Psoas muscle (tissue), 7 donors: ENCODE measurements at regions not wholly inside any gene's neighbourhood (a gene's known extent, or its start where the extent isn't known, plus 50 kb on each side); places are given as distances from the start of the nearest gene placed in this dataset.

Experiments used
- ATAC-seq, 4 donors: fragments of 200-7000 bp; cut with Tn5 transposase; one replicate each; pipeline ENCODE4 v1.9.1; 2020; ENCODE audit warnings: moderate library complexity in 3 of 4, mild to moderate bottlenecking in 2 of 4
- DNase-seq, 2 donors: peaks; one replicate each; pipeline ENCODE4 v3.0.0-alpha.2; 2020
- H3K27ac ChIP-seq: fragments of 200-600 bp; one replicate; pipeline ENCODE4 v1.8.0; 2022
- H3K27me3 ChIP-seq, 3 donors: fragments of 200-600 bp in 1 of 3; one replicate each; pipeline versions ENCODE4 v1.6.1 to v1.8.0; 2013 to 2022; ENCODE audit warnings: low read length in 2 of 3, mild to moderate bottlenecking in 2 of 3, moderate library complexity in 1 of 3; ENCODE audit not compliant: insufficient read depth in 3 of 3
- H3K36me3 ChIP-seq, 2 donors: fragments of 200-600 bp in 1 of 2; one replicate each; pipeline versions ENCODE4 v1.6.1 to v1.8.0; 2013 to 2022; ENCODE audit warnings: low read depth in 1 of 2, mild to moderate bottlenecking in 1 of 2, moderate library complexity in 1 of 2; ENCODE audit not compliant: insufficient read depth in 1 of 2
- H3K4me1 ChIP-seq: fragments of 200-600 bp; one replicate; pipeline ENCODE4 v1.8.0; 2022
- H3K4me3 ChIP-seq: fragments of 200-600 bp; one replicate; pipeline ENCODE4 v1.8.0; 2022; ENCODE audit warnings: mild to moderate bottlenecking
- H3K9me3 ChIP-seq: fragments of 200-600 bp; one replicate; pipeline ENCODE4 v1.8.0; 2022
- CTCF ChIP-seq: fragments of 200-600 bp; IDR thresholded peaks from one replicate; pipeline ENCODE4 v1.8.0; 2022; ENCODE audit warnings: antibody characterized with exemption
- WGBS, 3 donors: extraction: QIAGEN DNeasy Blood & Tissue Kit; methylation state at CpG; one replicate each; pipeline versions ENCODE4 v1.1.6 to v1.1.7; 2013; 5-methylcytosine and 5-hydroxymethylcytosine counted together
- intact Hi-C, 2 donors: fragments of 100-400 bp; cut with DNase I; formaldehyde crosslinking; loops; one replicate each; pipeline versions ENCODE4 v1.11.0 to v1.14.2; 2022
- donor health status: healthy with polysubstance abuse.
- donor health status: DM: no; HTN: no; CAD: no; lungs with moderate emphysema.
- donor health status: Bipolar disorder and iron deficiency.
- donor health status: healthy.
- donor health status: DM: yes; HTN: yes; CAD: no.
- donor health status: DM: no; HTN: no; CAD: no.
- donor health status: DM: yes; HTN: yes; CAD: no.

GRCh38 chr1:195197116-195197515, 1411.1 kb downstream of the KCNT2 start:
- DNase-seq: no peak
- H3K27ac ChIP-seq: no peak overlapping the region
- no peaks in the 10 kb centered on the region for H3K4me1 ChIP-seq
- no peaks in the 10 kb centered on the region for H3K27me3 ChIP-seq
- H3K36me3 ChIP-seq: no peaks in the 10 kb centered on the region
- ATAC-seq: no peak
- TF ChIP-seq CTCF: no peak
- intact Hi-C loops: no loop called here
- WGBS, 3 donors: 41 to 52% (median 44%) methylated on average over 1 of the region's 1 CpG
- no peak overlapping the region for H3K4me3 ChIP-seq
- H3K9me3 ChIP-seq: no peaks in the 10 kb centered on the region

DNA sequence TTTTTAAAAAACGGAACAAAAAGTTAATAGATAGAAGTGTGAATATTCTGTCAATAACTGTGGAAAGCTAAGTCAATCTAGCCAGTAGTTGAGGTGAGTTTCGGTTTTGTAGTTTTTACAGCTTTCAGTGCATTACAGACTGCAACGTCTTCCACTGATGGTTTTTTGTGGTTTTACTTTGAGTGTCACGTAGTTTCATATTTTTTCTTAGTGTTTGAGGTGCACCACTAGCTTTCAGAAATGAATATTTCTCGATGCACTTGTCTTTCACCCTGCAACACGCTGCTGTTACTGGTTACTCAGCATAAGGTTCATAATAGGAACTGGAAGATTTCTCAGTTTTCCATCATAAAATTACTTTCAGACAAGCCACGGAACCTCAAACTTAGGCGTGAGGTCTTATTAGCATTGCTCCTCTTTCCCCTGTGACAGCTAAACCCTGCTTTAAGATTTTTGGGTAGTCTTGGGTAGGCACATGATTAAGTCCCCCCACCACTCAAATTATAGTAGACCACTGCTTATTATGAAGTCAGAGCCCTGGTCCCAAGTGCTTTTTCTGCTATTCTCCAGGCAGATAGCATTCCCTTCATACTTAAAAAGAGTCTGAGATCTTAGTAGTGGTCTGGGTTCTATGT, 1412.7 kb downstream of the KCNT2 start:
- Histone ChIP-seq H3K4me1 (no peaks in the 10 kb centered on the region), H3K27me3 (no peaks in the 10 kb centered on the region), H3K27ac (no peak overlapping the region), H3K9me3 (no peaks in the 10 kb centered on the region), H3K36me3 (no peaks in the 10 kb centered on the region), H3K4me3 (no peak overlapping the region)
- ATAC-seq (no peak), DNase-seq (no peak)
- 50 to 57% (median 54%) methylated on average over 8 of the region's 8 CpGs for WGBS, 3 donors
- TF ChIP-seq CTCF: no peak
- intact Hi-C loops: no loop called here

DNA sequence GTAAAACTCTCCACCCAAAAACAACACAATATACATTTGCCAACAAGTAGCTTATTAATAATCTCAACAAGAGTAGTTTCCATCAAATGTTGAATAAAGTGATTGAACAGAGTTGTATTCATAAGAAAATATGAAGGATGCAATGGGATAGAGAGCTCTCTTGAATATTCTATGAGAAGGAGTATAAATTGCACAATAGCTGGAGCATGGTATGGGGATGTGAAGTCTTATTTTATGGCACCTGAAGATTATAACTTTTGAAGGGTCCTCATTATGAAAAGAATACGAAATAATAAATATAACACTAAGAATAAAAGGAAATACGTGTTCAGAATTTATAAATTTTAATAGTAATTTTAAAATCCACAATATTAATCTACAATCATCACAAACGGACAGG, 1415.1 kb downstream of the KCNT2 start:
- no peak for ATAC-seq

GRCh38 chr1:195188821-195189220, 1419.4 kb downstream of the KCNT2 start:
- no peak for DNase-seq
- Histone ChIP-seq H3K27me3 (no peaks in the 10 kb centered on the region), H3K36me3 (no peaks in the 10 kb centered on the region), H3K27ac (no peak overlapping the region), H3K9me3 (no peaks in the 10 kb centered on the region), H3K4me1 (no peaks in the 10 kb centered on the region), H3K4me3 (no peak overlapping the region)
- 53 to 68% (median 54%) methylated on average over 3 of the region's 3 CpGs for WGBS, 3 donors
- TF ChIP-seq CTCF: no peak
- ATAC-seq: no peak
- intact Hi-C loops: no loop called here

More for the DNA sequence above, 1415.1 kb downstream of the KCNT2 start:
- 79 to 90% (median 86%) methylated on average over 3 of the region's 3 CpGs for WGBS, 3 donors
- DNase-seq: no peak
- Histone ChIP-seq H3K4me3 (no peak overlapping the region), H3K36me3 (no peaks in the 10 kb centered on the region), H3K4me1 (no peaks in the 10 kb centered on the region), H3K27ac (no peak overlapping the region), H3K9me3 (no peaks in the 10 kb centered on the region), H3K27me3 (no peaks in the 10 kb centered on the region)
- intact Hi-C loops: no loop called here
- TF ChIP-seq CTCF: no peak

GRCh38 chr1:195186544-195186943, 1421.7 kb downstream of the KCNT2 start:
- no peak overlapping the region for H3K4me3 ChIP-seq
- 44 to 47% (median 44%) methylated on average over 3 of the region's 3 CpGs for WGBS, 3 donors
- DNase-seq (no peak), ATAC-seq (no peak)
- H3K27ac ChIP-seq: no peak overlapping the region
- H3K36me3 ChIP-seq: no peaks in the 10 kb centered on the region
- intact Hi-C loops: no loop called here
- H3K27me3 ChIP-seq: no peaks in the 10 kb centered on the region
- TF ChIP-seq CTCF: no peak
- no peaks in the 10 kb centered on the region for H3K4me1 ChIP-seq
- H3K9me3 ChIP-seq: no peaks in the 10 kb centered on the region
